ENCODE measurements at regions not wholly inside any gene's neighbourhood (a gene's known extent, or its start where the extent isn't known, plus 50 kb on each side); places are given as distances from the start of the nearest gene placed in this dataset.

- Histone ChIP-seq H3K4me3 (ENCODE audit: low read depth, low read length) (no peak overlapping the region), H3K36me3 (ENCODE audit: control insufficient read depth, insufficient read depth, low read length) (no peaks in the 10 kb centered on the region), H3K27me3 (ENCODE audit: control insufficient read depth, insufficient read depth, low read length) (no peaks in the 10 kb centered on the region)
- TF ChIP-seq CTCF (IDR thresholded peaks at IDR 0.05; ENCODE audit: insufficient read depth, low read length, poor library complexity, severe bottlenecking): no peak
- no peak for DNase-seq (ENCODE audit: low read depth)
These were observed 872.7 kb downstream of the DCDC2C start for GRCh38 chr2:4576075-4576474.

DNA sequence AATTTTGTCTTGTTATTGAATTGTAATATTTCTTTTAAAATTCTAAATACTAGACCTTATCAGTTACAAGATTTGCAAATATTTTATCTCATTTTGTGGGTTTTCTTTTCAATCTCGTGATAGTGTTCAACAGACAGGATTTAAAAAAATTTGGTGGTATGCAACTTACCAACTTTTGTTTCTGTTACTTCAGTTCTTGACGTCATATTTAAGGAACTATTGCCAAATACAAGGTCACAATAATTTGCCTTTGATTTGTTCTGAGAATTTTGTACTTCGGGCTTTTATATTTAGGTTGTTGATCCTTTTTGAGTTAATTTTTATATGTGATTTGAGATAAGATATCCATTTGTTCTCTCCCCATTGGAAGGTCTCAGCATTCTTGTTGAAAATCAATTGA, 876.6 kb downstream of the DCDC2C start:
- H3K4me3 ChIP-seq (ENCODE audit: low read depth, low read length): no peak overlapping the region
- DNase-seq (ENCODE audit: low read depth): no peak
- H3K36me3 ChIP-seq (ENCODE audit: control insufficient read depth, insufficient read depth, low read length): no peaks in the 10 kb centered on the region
- TF ChIP-seq CTCF (IDR thresholded peaks at IDR 0.05; ENCODE audit: insufficient read depth, low read length, poor library complexity, severe bottlenecking): no peak
- no peaks in the 10 kb centered on the region for H3K27me3 ChIP-seq (ENCODE audit: control insufficient read depth, insufficient read depth, low read length)

- H3K4me3 ChIP-seq (ENCODE audit: low read depth, low read length): no peak overlapping the region
- no peaks in the 10 kb centered on the region for H3K36me3 ChIP-seq (ENCODE audit: control insufficient read depth, insufficient read depth, low read length)
- no peak for DNase-seq (ENCODE audit: low read depth)
- no peaks in the 10 kb centered on the region for H3K27me3 ChIP-seq (ENCODE audit: control insufficient read depth, insufficient read depth, low read length)
- no peak for TF ChIP-seq CTCF (IDR thresholded peaks at IDR 0.05; ENCODE audit: insufficient read depth, low read length, poor library complexity, severe bottlenecking)
These were observed 881.8 kb downstream of the DCDC2C start for GRCh38 chr2:4585057-4585635.

DNA sequence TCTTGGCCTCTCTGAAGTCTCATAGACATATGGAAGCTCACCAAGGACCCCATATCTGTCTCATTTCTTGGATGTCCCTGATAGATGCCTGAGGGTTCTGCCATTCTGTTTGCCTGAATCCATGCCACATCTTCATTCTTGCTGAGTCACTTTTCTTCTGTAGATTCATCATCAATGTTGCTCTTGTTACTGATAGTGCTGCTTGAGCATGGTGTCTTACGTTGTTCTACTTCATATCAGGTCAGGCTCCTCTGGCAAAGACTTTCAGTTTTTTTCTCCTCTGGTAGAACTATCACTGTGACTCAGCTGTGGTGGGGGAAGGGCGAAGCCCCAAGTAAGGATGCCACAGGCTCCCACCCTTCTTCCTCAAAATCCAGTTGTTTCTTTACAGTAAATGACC, 885.2 kb downstream of the DCDC2C start:
- no peaks in the 10 kb centered on the region for H3K36me3 ChIP-seq (ENCODE audit: control insufficient read depth, insufficient read depth, low read length)
- H3K4me3 ChIP-seq (ENCODE audit: low read depth, low read length): no peak overlapping the region
- no peak for TF ChIP-seq CTCF (IDR thresholded peaks at IDR 0.05; ENCODE audit: insufficient read depth, low read length, poor library complexity, severe bottlenecking)
- no peak for DNase-seq (ENCODE audit: low read depth)
- no peaks in the 10 kb centered on the region for H3K27me3 ChIP-seq (ENCODE audit: control insufficient read depth, insufficient read depth, low read length)

DNA sequence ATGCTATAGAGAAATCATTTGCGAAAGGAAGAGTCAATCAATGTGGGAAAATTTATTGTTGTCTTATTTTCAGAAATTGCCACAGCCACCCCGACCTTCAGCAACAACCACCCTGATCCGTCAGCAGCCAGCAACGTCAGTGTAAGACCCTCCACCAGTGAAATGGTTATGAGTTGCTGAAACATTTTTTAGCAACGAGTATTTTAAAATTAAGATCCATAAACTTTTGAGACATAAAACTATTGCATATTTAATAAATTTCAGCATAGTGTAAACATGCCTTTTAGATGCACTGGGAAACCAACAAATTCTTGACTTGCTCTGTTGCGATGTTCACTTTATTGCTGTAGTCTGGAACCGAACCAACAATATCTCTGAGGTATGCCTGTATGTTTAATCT, 887.9 kb downstream of the DCDC2C start:
- DNase-seq (ENCODE audit: low read depth): no peak
- H3K4me3 ChIP-seq (ENCODE audit: low read depth, low read length): no peak overlapping the region
- no peaks in the 10 kb centered on the region for H3K27me3 ChIP-seq (ENCODE audit: control insufficient read depth, insufficient read depth, low read length)
- H3K36me3 ChIP-seq (ENCODE audit: control insufficient read depth, insufficient read depth, low read length): no peaks in the 10 kb centered on the region
- TF ChIP-seq CTCF (IDR thresholded peaks at IDR 0.05; ENCODE audit: insufficient read depth, low read length, poor library complexity, severe bottlenecking): no peak

DNA sequence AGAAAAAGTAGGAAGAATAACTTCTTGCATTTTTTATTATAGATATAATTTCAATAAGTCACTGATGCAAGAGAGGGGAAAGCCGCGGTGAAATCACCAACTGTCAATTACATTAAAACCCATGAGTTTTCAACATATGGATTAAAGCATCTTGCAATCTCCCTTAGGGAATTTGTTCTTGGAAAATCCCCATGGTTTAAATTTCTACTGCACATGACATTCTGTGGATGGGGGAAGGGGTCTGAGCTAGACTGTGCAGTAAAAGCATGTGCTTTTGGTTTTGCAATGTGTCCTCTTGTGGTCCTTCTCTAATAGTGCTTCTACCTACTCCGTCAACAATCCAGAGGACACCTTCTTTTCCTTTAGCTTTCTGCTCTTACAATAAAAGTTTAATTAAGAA, 894.0 kb downstream of the DCDC2C start:
- Histone ChIP-seq H3K27me3 (ENCODE audit: control insufficient read depth, insufficient read depth, low read length) (no peaks in the 10 kb centered on the region), H3K36me3 (ENCODE audit: control insufficient read depth, insufficient read depth, low read length) (no peaks in the 10 kb centered on the region), H3K4me3 (ENCODE audit: low read depth, low read length) (no peak overlapping the region)
- no peak for TF ChIP-seq CTCF (IDR thresholded peaks at IDR 0.05; ENCODE audit: insufficient read depth, low read length, poor library complexity, severe bottlenecking)
- DNase-seq (ENCODE audit: low read depth): no peak
